HG03571 (cell line): ENCODE measurements at regions not wholly inside any gene's neighbourhood (a gene's known extent, or its start where the extent isn't known, plus 50 kb on each side); places are given as distances from the start of the nearest gene placed in this dataset.

Source experiments
- ATAC-seq: cut with Tn5 transposase; IDR thresholded peaks from one replicate; pipeline ENCODE4 v1.9.1; 2021; ENCODE audit not compliant: unreplicated experiment

GRCh38 chr5:77948476-77948875, 172.3 kb upstream of the TBCA start:
- ATAC-seq, result no peak

DNA sequence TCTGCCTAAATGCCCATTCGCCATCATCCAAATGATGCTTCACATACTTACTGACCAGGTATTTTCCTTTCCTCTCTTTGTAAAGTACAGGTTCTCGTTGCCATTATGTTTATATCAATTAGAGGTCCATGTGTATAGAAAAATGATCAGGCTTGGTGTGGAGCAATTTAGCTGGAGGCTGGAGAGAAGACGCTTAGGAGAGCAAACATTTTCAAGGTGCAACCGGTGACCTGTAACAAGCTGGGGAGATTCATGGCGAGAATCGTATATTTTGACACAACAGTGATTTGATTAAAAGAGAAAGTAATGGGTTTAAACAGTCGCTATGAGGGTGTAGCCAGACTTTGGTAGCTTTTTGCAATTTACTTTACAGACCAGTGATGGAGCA, 170.9 kb upstream of the TBCA start:
- ATAC-seq, result no peak

- no peak for ATAC-seq
These were observed 170.4 kb upstream of the TBCA start for GRCh38 chr5:77946381-77947040.

DNA sequence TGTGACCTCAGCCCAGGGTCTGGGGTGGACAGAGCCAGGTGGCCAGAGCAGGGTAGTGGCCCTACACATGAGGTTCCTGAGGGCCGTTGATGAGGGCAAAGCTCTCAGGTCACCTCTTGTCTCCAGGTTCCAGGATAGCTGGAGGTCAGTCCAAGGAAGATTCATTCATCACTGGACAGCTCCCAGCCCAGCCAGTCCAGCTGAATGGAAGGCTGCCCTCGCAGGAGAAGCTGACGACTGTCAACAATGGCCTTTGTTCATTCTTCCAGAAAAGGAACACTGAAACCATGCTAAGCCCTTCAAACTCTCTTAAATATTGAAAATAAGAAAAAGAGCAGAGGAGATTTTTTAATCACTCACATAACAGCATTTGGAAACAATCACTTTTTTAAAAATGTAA, 169.7 kb upstream of the TBCA start:
- no peak for ATAC-seq

- ATAC-seq, result no peak
These were observed 168.7 kb upstream of the TBCA start for GRCh38 chr5:77944757-77945340.

DNA sequence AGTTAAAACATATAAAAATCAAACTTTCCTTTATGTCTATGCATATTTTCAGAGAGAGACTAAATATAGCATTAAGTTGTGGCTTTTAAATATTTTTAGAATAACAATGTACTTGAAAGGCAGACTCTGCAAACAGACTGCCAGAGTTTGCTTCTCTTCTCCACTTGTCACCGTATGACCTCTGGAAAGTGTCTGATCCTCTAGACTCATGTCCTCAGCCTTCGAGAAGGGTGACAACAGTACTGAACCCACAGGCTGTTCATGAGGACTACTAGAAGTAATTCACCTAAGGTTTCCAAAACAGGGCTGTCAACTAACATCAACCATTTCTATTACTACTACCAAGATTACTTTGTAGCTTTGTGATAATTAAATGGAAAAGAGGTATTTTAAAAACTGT, 167.7 kb upstream of the TBCA start:
- no peak for ATAC-seq

DNA sequence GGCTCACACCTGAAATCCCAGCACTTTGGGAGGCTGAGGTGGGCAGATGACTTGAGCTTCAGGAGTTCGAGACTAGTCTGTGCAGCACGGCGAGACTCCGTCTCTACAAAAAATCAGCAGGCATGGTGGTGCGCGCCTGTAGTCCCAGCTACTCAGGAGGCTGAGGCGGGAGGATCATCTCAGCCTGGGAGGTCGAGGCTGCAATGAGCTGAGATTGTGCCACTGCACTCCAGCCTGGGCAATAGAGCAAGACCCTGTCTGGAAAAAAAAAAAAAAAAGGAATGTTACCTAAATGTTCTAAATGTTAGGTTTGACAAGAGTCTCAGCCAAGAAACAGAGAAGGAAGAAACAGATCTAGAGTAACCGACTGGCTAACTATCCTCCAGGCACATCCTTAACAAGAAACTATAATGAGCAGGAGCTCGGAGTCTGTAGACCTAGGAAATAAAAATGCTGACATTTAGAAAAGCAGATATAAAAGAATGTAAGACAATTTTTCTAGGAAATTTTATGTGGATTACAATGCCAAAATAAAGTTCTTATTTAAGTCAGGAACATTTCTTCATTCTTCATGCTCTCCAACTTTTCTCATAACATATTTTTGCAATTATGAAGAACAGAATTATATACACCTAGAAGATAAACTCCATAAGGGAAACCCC, 166.6 kb upstream of the TBCA start:
- no peak for ATAC-seq

- peak; percentile 74 for ATAC-seq
These were observed 161.1 kb upstream of the TBCA start for GRCh38 chr5:77937015-77937908.

- ATAC-seq, result peak; percentile 20
These were observed 160.2 kb upstream of the TBCA start for GRCh38 chr5:77936365-77936693.

- ATAC-seq, result peak; percentile 54
These were observed 159.6 kb upstream of the TBCA start for GRCh38 chr5:77935506-77936364.

DNA sequence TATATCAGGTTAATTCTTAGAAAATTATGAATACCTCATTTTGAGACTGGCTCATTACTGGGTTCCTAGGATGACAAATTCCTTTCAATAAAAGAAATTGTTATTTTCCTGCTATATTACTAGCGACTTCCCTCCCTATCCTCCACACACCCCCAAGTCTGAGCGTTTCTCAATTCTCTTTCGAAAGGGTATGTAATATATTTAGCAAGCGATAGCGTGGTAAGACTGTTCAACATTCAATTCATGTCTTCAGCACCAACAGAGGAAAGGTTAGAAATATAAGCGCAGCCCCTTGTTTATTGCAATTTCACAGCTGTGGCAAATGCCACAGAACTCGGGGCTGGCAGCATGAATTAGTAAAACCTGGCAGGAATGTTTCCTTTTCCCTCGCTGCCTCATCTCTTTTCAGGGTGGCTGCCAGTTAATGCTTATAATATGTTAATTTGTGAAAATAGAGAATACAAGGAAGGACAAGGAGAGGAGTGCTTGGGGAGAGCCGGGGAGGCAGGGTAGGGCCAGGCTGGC, 152.7 kb upstream of the TBCA start:
- no peak for ATAC-seq

- ATAC-seq, result no peak
These were observed 150.2 kb upstream of the TBCA start for GRCh38 chr5:77926337-77926736.

- ATAC-seq, result no peak
These were observed 149.4 kb upstream of the TBCA start for GRCh38 chr5:77925503-77925902.

- no peak for ATAC-seq
These were observed 147.9 kb upstream of the TBCA start for GRCh38 chr5:77924081-77924480.

GRCh38 chr5:77923666-77924065, 147.5 kb upstream of the TBCA start:
- no peak for ATAC-seq

DNA sequence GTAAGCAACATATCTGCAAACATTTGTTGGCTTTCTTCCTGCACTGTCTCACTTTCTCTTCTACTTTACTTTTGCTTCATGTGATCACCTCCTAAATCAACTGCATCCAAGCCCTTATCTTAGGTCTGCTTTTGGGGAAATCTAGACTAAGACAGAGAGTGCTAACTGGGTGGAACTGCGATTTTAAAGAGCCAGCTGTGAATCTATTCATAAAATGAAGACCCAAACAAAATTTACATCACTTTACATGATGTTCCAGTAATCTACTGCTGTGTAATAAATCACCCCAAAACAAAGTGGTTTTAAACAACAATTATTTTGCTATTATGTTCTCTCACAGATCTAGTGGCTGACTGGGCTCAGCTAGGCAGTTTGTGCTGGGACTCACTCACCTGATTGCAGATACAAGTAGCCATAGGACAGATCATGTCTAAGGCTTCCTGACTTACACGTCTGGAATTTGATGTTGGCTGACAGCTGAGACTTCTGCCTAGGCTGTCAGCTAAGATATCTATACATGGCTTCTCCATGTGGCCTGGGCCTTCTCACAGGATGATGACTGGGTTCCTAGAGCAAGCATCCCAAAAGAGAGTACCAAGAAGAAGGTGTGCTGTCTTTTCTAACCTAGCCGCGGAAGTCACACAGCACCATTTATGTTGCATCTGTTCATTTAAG, 145.1 kb upstream of the TBCA start:
- ATAC-seq, result no peak

- no peak for ATAC-seq
These were observed 144.4 kb upstream of the TBCA start for GRCh38 chr5:77920359-77921058.

GRCh38 chr5:77915346-77915745, 139.2 kb upstream of the TBCA start:
- ATAC-seq, result no peak

GRCh38 chr5:77912721-77913120, 136.6 kb upstream of the TBCA start:
- no peak for ATAC-seq
